MM.1S (cell line): ENCODE measurements at regions not wholly inside any gene's neighbourhood (a gene's known extent, or its start where the extent isn't known, plus 50 kb on each side); places are given as distances from the start of the nearest gene placed in this dataset.

ENCODE experiments used
- DNase-seq: peaks from one replicate; pipeline ENCODE4 v3.0.0-alpha.2; 2015
- H2AFZ ChIP-seq: fragments of 300-600 bp; sonication (generic); 2 replicates; pipeline ENCODE4 v1.6.0; 2016; ENCODE audit warnings: antibody characterized with exemption, low read length
- H3F3A ChIP-seq: fragments of 300-600 bp; sonication (generic); 2 replicates; pipeline ENCODE4 v1.6.1; 2016; ENCODE audit warnings: mild to moderate bottlenecking, antibody characterized with exemption, low read length, moderate library complexity, mixed read lengths; ENCODE audit not compliant: insufficient read depth
- H3K27ac ChIP-seq: fragments of 300-600 bp; sonication (generic); 2 replicates; pipeline ENCODE4 v1.5.1; 2016; ENCODE audit warnings: mild to moderate bottlenecking, low read length
- H3K27me3 ChIP-seq: fragments of 300-600 bp; sonication (generic); replicated peaks from 2 replicates; pipeline ENCODE4 v1.6.0; 2016; ENCODE audit warnings: low read length; ENCODE audit not compliant: insufficient read depth
- H3K36me3 ChIP-seq: fragments of 300-600 bp; sonication (generic); replicated peaks from 2 replicates; pipeline ENCODE4 v1.6.1; 2016; ENCODE audit warnings: mild to moderate bottlenecking, low read length, mixed read lengths; ENCODE audit not compliant: insufficient read depth
- H3K4me1 ChIP-seq: fragments of 300-600 bp; sonication (generic); 2 replicates; pipeline ENCODE4 v1.6.1; 2016; ENCODE audit warnings: low read length, mixed read lengths
- H3K4me2 ChIP-seq: fragments of 300-600 bp; sonication (generic); 2 replicates; pipeline ENCODE4 v1.6.0; 2016; ENCODE audit warnings: low read depth, low read length
- H3K4me3 ChIP-seq: fragments of 300-600 bp; sonication (generic); 2 replicates; pipeline ENCODE4 v1.5.1; 2016; ENCODE audit warnings: low read length, mixed read lengths
- H3K79me2 ChIP-seq: fragments of 300-600 bp; sonication (generic); 2 replicates; pipeline ENCODE4 v1.6.1; 2016; ENCODE audit warnings: mixed run types, low read length, mixed read lengths
- H3K9ac ChIP-seq: fragments of 300-600 bp; sonication (generic); 2 replicates; pipeline ENCODE4 v1.6.1; 2016; ENCODE audit warnings: low read length, mixed read lengths
- H3K9me2 ChIP-seq: fragments of 300-600 bp; sonication (generic); replicated peaks from 2 replicates; pipeline ENCODE4 v1.6.1; 2016; ENCODE audit warnings: mild to moderate bottlenecking, low read length, mixed read lengths; ENCODE audit not compliant: insufficient read depth
- H3K9me3 ChIP-seq: fragments of 300-600 bp; sonication (generic); replicated peaks from 2 replicates; pipeline ENCODE4 v1.6.1; 2016; ENCODE audit warnings: mild to moderate bottlenecking, low read length, mixed read lengths; ENCODE audit not compliant: insufficient read depth
- H4K20me1 ChIP-seq: fragments of 300-600 bp; sonication (generic); 2 replicates; pipeline ENCODE4 v1.6.1; 2016; ENCODE audit warnings: mild to moderate bottlenecking, low read length, moderate library complexity, mixed read lengths; ENCODE audit not compliant: insufficient read depth
- CTCF ChIP-seq: fragments of 300-600 bp; sonication (generic); IDR thresholded peaks from 2 replicates; pipeline ENCODE4 v1.5.1; 2016; ENCODE audit warnings: antibody characterized with exemption, low read length, mixed read lengths
- EZH2 ChIP-seq: fragments of 300-600 bp; sonication (generic); optimal IDR thresholded peaks from 2 replicates; pipeline ENCODE3; 2017; ENCODE audit warnings: low read depth, mild to moderate bottlenecking, antibody characterized with exemption, low read length, mixed read lengths
- EZH2phosphoT487 ChIP-seq: fragments of 300-600 bp; sonication (generic); IDR thresholded peaks from 2 replicates; pipeline ENCODE4 v1.6.1; 2018; ENCODE audit warnings: antibody characterized with exemption, low read length

- no peaks in the 10 kb centered on the region for H3K9me3 ChIP-seq
- DNase-seq: no peak
- H3K9me2 ChIP-seq: no peaks in the 10 kb centered on the region; the same call in 1 of the 2 replicates
- H3K4me2 ChIP-seq: no peak overlapping the region
- no peak overlapping the region for H3K9ac ChIP-seq
- no peak overlapping the region for H3K4me3 ChIP-seq
- TF ChIP-seq CTCF (no peak), EZH2phosphoT487 (no peak), EZH2 (no peak)
- H4K20me1 ChIP-seq: no peaks in the 10 kb centered on the region
- no peak overlapping the region for H2AFZ ChIP-seq
- no peaks in the 10 kb centered on the region for H3K27me3 ChIP-seq
- H3F3A ChIP-seq: no peaks in the 10 kb centered on the region
- H3K79me2 ChIP-seq: no peaks in the 10 kb centered on the region
- no peaks in the 10 kb centered on the region for H3K4me1 ChIP-seq
- no peaks in the 10 kb centered on the region for H3K36me3 ChIP-seq
- H3K27ac ChIP-seq: no peak overlapping the region
Measured at GRCh38 chr1:229762891-229763290, 136.8 kb downstream of the URB2 start.

- Histone ChIP-seq H3K4me2 (no peak overlapping the region), H3K9me2 (no peaks in the 10 kb centered on the region; the same call in 1 of the 2 replicates), H3K27ac (no peak overlapping the region), H4K20me1 (no peaks in the 10 kb centered on the region), H3K4me3 (no peak overlapping the region), H3F3A (no peaks in the 10 kb centered on the region), H3K9ac (no peak overlapping the region), H3K27me3 (no peaks in the 10 kb centered on the region), H3K4me1 (no peaks in the 10 kb centered on the region), H3K36me3 (no peaks in the 10 kb centered on the region), H3K9me3 (no peaks in the 10 kb centered on the region), H2AFZ (no peak overlapping the region), H3K79me2 (no peaks in the 10 kb centered on the region)
- no peak for DNase-seq
- TF ChIP-seq CTCF: no peak
- TF ChIP-seq EZH2: no peak
- no peak for TF ChIP-seq EZH2phosphoT487
Measured at GRCh38 chr1:229768232-229768631, 142.2 kb downstream of the URB2 start.

DNA sequence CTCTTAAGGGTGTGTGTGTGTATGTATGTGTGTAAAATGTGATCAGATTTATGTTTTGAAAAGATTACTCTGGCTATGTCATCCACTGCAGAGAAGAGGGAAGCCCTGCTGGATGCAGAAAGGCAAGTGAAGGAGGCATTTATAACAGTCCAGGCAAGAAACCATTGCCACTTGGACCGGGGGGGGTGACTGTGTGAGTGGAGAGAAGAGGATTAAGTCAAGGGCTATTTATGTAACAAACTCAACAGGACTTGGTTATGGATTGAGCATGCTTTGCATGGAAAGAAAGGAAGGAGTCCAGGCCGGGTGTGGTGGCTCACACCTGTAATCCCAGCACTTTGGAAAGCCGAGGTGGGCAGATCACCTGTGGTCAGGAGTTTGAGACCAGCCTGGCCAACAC is 143.0 kb downstream of the URB2 start:
- H3K4me3 ChIP-seq: no peak overlapping the region
- H3K79me2 ChIP-seq: no peaks in the 10 kb centered on the region
- no peaks in the 10 kb centered on the region; the same call in 1 of the 2 replicates for H3K9me2 ChIP-seq
- H3K36me3 ChIP-seq: no peaks in the 10 kb centered on the region
- no peaks in the 10 kb centered on the region for H3F3A ChIP-seq
- H3K9ac ChIP-seq: no peak overlapping the region
- no peak overlapping the region for H3K4me2 ChIP-seq
- no peaks in the 10 kb centered on the region for H3K9me3 ChIP-seq
- H3K4me1 ChIP-seq: no peaks in the 10 kb centered on the region
- H2AFZ ChIP-seq: no peak overlapping the region
- TF ChIP-seq EZH2 (no peak), CTCF (no peak), EZH2phosphoT487 (no peak)
- no peak overlapping the region for H3K27ac ChIP-seq
- H4K20me1 ChIP-seq: no peaks in the 10 kb centered on the region
- DNase-seq: no peak
- H3K27me3 ChIP-seq: no peaks in the 10 kb centered on the region
